ENCODE measurements at regions not wholly inside any gene's neighbourhood (a gene's known extent, or its start where the extent isn't known, plus 50 kb on each side); places are given as distances from the start of the nearest gene placed in this dataset.

- Histone ChIP-seq H3K4me1 (ENCODE audit: control insufficient read depth, insufficient read depth, low read length) (no peaks in the 10 kb centered on the region), H3K9me3 (replicated peaks; ENCODE audit: control insufficient read depth, insufficient read depth, low read length) (no peaks in the 10 kb centered on the region), H4K20me1 (ENCODE audit: control insufficient read depth, insufficient read depth) (no peaks in the 10 kb centered on the region), H3K79me2 (ENCODE audit: control insufficient read depth, insufficient read depth, low read length) (no peaks in the 10 kb centered on the region), H3K4me2 (ENCODE audit: control insufficient read depth, insufficient read depth) (no peak overlapping the region), H3K27me3 (replicated peaks in 1 of 2; ENCODE audit: control insufficient read depth in 2 of 2, insufficient read depth in 2 of 2, low read length in 1 of 2) (no peaks in the 10 kb centered on the region), H3K27ac (ENCODE audit: control insufficient read depth, insufficient read depth) (no peak overlapping the region), H3K4me3 (no peak overlapping the region), H2AFZ (ENCODE audit: control insufficient read depth, low read depth, low read length) (no peak overlapping the region), H3K36me3 (ENCODE audit: control insufficient read depth in 2 of 2, insufficient read depth in 2 of 2, low read length in 1 of 2) (no peaks in the 10 kb centered on the region), H3K9ac (ENCODE audit: control insufficient read depth, insufficient read depth, low read length) (no peak overlapping the region)
- ChIA-PET POLR2A (no interaction called here), RAD21 (ENCODE audit: unreplicated experiment) (interaction anchor here (0.9 to 2.7 kb wide), 3 partner anchors 133 to 469 kb away, joined by 3 to 22 read pairs (median 4); no protein-coding TSS in a partner anchor), CTCF (interaction anchor here (0.6 to 2.5 kb wide), 16 partner anchors 9 to 469 kb away, joined by 3 to 19 read pairs (median 4); no protein-coding TSS in a partner anchor), SMC1A (ENCODE audit: uncharacterized antibody, unreplicated experiment) (interaction anchor here (0.7 to 2.1 kb wide), 12 partner anchors 9 to 469 kb away, joined by 3 to 6 read pairs (median 4); no protein-coding TSS in a partner anchor)
- intact Hi-C loops (cut with micrococcal nuclease; ENCODE audit: unreplicated experiment) (loop anchor here (1.0 kb wide), 1 partner anchor 232 kb away; no protein-coding TSS in a partner anchor), in situ Hi-C loops (cut with MboI) (no loop called here)
- DNase-seq (ENCODE audit: low read depth, low spot score): no peak
- no peak for FAIRE-seq
- peak; percentile 38 to 52 (median 46); a peak in 4 of 6 replicates for TF ChIP-seq CTCF (IDR thresholded peaks at IDR 0.05 in 2 of 3, conservative IDR thresholded peaks at IDR 0.05 in 1 of 3; ENCODE audit: control insufficient read depth in 2 of 3, extremely low read depth in 1 of 3, insufficient read depth in 1 of 3, low read depth in 3 of 3, low read length in 3 of 3)
- no peak for TF ChIP-seq ZBTB40 (IDR thresholded peaks at IDR 0.05; ENCODE audit: borderline replicate concordance)
- peak; percentile 62; the same call in 1 of the 2 replicates for TF ChIP-seq SMC3 (IDR thresholded peaks at IDR 0.05; ENCODE audit: borderline replicate concordance, low read length)
- BruUV-seq (replicated peaks): no TSS peak
- 13% methylated on average over 4 of the region's 4 CpGs for WGBS (ENCODE audit: insufficient coverage, insufficient replicate concordance, low lambda C conversion rate, missing lambda C conversion rate)
- peak; percentile 58 for ATAC-seq
Observed at GRCh38 chr13:81639984-81640582, 1299.2 kb upstream of the SPRY2 start.

Measured in GM12878 (cell line).